Body of pancreas (tissue), 4 donors: ENCODE measurements at regions not wholly inside any gene's neighbourhood (a gene's known extent, or its start where the extent isn't known, plus 50 kb on each side); places are given as distances from the start of the nearest gene placed in this dataset.
"Not testable (repeated sequence)": the region's sequence is repeated elsewhere in the genome, so short reads cannot be mapped to it uniquely, and the experiment has no call there.

Experiments used
- ATAC-seq: fragments of 150-250 bp; one replicate; pipeline ENCODE4 v1.9.1; 2016
- DNase-seq, 4 donors: peaks; one replicate each; pipeline ENCODE4 v3.0.0-alpha.2; 2019
- H3K27ac ChIP-seq, 4 donors: fragments of 200-600 bp; sonication (generic); 1 replicate in 3 of 4; 2 replicates in 1 of 4; pipeline versions ENCODE4 v1.5.1 to v1.6.1; 2016 to 2019; ENCODE audit warnings: mild to moderate bottlenecking in 1 of 4, mixed read lengths in 1 of 4, moderate library complexity in 1 of 4
- H3K27me3 ChIP-seq, 2 donors: fragments of 200-600 bp; sonication (generic); one replicate each; pipeline ENCODE4 v1.6.0; 2016; ENCODE audit warnings: mild to moderate bottlenecking in 1 of 2
- H3K36me3 ChIP-seq, 2 donors: fragments of 200-600 bp; sonication (generic); replicated peaks in 1 of 2; 2 replicates each; pipeline ENCODE4 v1.5.1; 2016; ENCODE audit warnings: low read depth in 2 of 2; ENCODE audit not compliant: insufficient read depth in 1 of 2
- H3K4me1 ChIP-seq: fragments of 200-600 bp; sonication (generic); one replicate; pipeline ENCODE4 v1.6.0; 2016
- H3K4me3 ChIP-seq, 2 donors: fragments of 200-600 bp; sonication (generic); 1 replicate in 1 of 2; 2 replicates in 1 of 2; pipeline ENCODE4 v1.5.1; 2016 to 2019
- H3K9me3 ChIP-seq, 3 donors: fragments of 200-600 bp; sonication (generic); 1 replicate in 2 of 3; 2 replicates in 1 of 3; pipeline ENCODE4 v1.5.1; 2016
- POLR2A ChIP-seq, 3 donors: fragments of 450-650 bp; IDR thresholded peaks; one replicate each; pipeline ENCODE4 v1.6.1; 2016; ENCODE audit warnings: antibody characterized with exemption in 3 of 3, mild to moderate bottlenecking in 2 of 3
- WGBS, 2 donors: methylation state at CpG; one replicate each; pipeline ENCODE4 v1.1.5; 2017; 5-methylcytosine and 5-hydroxymethylcytosine counted together
- intact Hi-C: fragments of 100-400 bp; cut with DNase I; formaldehyde crosslinking; loops from one replicate; pipeline ENCODE4 v1.15.1; 2023
- TF ChIP-seq, protein P1 (sequence below), 7 experiments: fragments of 450-650 bp in 4 of 7; fragments of 200-600 bp in 3 of 7; sonication (generic) in 3 of 7; IDR thresholded peaks; one replicate each; pipeline ENCODE4 v1.5.1; 2016 to 2019; ENCODE audit warnings: antibody characterized with exemption in 7 of 7

DNA sequence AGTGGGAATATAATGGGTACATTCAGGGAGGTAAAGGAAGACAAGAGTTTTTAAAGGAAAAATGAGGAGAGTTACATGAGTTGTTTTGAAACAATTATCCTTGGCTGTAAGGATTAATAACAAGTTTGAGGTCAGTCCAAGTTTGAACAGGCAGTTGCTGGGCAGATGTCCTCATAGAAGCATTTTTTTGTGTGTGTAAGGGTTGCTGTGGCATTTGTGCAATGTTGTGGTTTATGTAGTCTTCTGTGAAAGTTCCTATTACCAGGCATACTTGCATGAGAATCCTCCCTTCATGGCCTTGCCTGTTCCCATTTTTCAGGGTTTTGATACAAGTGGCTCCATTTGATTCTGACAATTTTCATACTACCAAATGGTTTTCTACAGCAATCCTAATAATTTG lies 400.2 kb downstream of the KCNA4 start:
- no peaks in the 10 kb centered on the region for H3K9me3 ChIP-seq
- H3K27ac ChIP-seq = no peak overlapping the region
- intact Hi-C loops = no loop called here
- no peak for TF ChIP-seq POLR2A (IDR thresholded peaks at IDR 0.05)
- TF ChIP-seq, protein P1, sequence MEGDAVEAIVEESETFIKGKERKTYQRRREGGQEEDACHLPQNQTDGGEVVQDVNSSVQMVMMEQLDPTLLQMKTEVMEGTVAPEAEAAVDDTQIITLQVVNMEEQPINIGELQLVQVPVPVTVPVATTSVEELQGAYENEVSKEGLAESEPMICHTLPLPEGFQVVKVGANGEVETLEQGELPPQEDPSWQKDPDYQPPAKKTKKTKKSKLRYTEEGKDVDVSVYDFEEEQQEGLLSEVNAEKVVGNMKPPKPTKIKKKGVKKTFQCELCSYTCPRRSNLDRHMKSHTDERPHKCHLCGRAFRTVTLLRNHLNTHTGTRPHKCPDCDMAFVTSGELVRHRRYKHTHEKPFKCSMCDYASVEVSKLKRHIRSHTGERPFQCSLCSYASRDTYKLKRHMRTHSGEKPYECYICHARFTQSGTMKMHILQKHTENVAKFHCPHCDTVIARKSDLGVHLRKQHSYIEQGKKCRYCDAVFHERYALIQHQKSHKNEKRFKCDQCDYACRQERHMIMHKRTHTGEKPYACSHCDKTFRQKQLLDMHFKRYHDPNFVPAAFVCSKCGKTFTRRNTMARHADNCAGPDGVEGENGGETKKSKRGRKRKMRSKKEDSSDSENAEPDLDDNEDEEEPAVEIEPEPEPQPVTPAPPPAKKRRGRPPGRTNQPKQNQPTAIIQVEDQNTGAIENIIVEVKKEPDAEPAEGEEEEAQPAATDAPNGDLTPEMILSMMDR (IDR thresholded peaks at IDR 0.05) = no peak
- DNase-seq (no peak), ATAC-seq (no peak)
- no peaks in the 10 kb centered on the region for H3K27me3 ChIP-seq
- no peak overlapping the region for H3K4me3 ChIP-seq
- no peaks in the 10 kb centered on the region for H3K36me3 ChIP-seq
- H3K4me1 ChIP-seq = no peaks in the 10 kb centered on the region

DNA sequence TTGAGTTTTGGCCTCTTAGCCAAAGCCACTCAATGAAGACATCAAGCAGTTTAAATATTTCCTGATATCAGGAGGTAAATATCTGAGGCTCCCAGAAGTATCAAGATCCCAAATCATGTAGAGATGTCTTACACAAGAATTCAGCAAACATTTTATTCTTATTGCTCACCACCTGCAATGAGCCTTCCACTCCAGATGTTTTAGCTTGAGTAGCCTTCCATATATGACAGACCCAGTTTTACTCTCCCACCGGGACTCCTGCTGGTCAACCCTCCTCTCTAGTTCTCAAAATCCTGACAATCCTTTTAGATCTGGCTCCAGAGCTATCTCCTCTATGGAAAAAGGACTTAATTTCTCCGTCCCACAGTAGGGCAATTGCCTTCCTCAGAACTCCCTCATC lies 404.4 kb downstream of the KCNA4 start:
- H3K27me3 ChIP-seq = no peaks in the 10 kb centered on the region
- no peak overlapping the region for H3K4me3 ChIP-seq
- ATAC-seq = no peak
- H3K4me1 ChIP-seq = no peaks in the 10 kb centered on the region
- TF ChIP-seq POLR2A (IDR thresholded peaks at IDR 0.05) = no peak
- TF ChIP-seq, protein P1 (IDR thresholded peaks at IDR 0.05) = no peak
- 67 to 72% methylated on average over 2 of the region's 2 CpGs for WGBS, 2 donors
- H3K27ac ChIP-seq = no peak overlapping the region
- intact Hi-C loops = no loop called here
- no peak for DNase-seq
- no peaks in the 10 kb centered on the region for H3K9me3 ChIP-seq
- H3K36me3 ChIP-seq = no peaks in the 10 kb centered on the region

DNA sequence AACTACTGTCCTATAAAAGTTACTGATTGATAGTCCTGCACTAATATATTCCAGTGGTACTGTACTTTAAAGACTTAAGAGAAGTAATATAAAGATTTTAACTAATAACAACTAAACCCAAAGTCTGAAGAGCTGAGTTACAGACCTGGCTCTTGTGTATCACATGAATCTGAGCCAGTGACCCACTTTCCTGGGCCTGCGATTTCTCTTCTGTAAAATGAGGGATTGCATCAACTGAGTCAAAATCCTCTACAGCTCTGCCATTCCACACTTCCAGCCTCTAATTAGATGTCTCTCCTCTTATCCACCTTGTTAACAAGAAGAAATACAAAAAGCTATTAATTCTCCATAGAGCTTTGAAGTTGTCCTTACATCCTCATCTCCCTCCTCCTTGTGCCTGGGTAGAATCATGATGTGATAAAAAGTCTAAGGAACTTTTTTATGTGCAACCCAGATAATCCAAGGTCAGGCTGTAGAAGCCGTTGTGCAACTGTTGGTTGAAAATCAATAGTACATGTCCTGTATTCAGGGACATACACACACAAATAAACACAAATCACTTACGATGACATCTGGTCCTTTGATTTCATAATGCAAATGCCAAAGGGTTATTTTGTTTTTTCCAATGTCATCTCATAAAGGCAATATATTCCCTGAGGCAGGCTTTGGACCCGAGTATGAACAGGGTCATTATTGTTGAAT lies 410.3 kb downstream of the KCNA4 start:
- H3K4me1 ChIP-seq = no peaks in the 10 kb centered on the region
- H3K36me3 ChIP-seq = no peaks in the 10 kb centered on the region
- H3K9me3 ChIP-seq = no peaks in the 10 kb centered on the region
- DNase-seq = no peak
- no peak overlapping the region for H3K4me3 ChIP-seq
- no peak for ATAC-seq
- no peak for TF ChIP-seq POLR2A (IDR thresholded peaks at IDR 0.05)
- TF ChIP-seq, protein P1 (IDR thresholded peaks at IDR 0.05) = no peak
- no peak overlapping the region for H3K27ac ChIP-seq
- intact Hi-C loops = no loop called here
- WGBS, 2 donors = 48 to 59% methylated on average over 4 of the region's 4 CpGs
- no peaks in the 10 kb centered on the region for H3K27me3 ChIP-seq

DNA sequence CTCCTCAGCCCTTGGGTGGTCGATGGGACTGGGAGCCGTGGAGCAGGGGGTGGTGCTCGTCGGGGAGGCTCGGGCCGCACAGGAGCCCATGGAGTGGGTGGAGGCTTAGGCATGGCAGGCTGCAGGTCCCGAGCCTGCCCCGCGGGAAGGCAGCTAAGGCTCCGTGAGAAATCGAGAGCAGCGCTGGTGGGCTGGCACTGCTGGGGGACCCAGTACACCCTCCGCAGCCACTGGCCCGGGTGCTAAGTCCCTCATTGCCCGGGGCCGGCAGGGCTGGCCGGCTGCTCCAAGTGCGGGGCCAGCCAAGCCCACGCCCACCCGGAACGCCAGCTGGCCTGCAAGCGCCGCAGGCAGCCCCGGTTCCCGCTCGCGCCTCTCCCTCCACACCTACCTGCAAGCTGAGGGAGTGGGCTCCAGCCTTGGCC lies 416.7 kb downstream of the KCNA4 start:
- H3K36me3 ChIP-seq, DNase-seq, H3K27me3 ChIP-seq, H3K4me1 ChIP-seq, H3K4me3 ChIP-seq, ATAC-seq, H3K9me3 ChIP-seq, H3K27ac ChIP-seq, intact Hi-C loops: not testable (repeated sequence)
- WGBS, 2 donors = 92 to 100% methylated on average over 13 to 27 of the region's 27 CpGs

DNA sequence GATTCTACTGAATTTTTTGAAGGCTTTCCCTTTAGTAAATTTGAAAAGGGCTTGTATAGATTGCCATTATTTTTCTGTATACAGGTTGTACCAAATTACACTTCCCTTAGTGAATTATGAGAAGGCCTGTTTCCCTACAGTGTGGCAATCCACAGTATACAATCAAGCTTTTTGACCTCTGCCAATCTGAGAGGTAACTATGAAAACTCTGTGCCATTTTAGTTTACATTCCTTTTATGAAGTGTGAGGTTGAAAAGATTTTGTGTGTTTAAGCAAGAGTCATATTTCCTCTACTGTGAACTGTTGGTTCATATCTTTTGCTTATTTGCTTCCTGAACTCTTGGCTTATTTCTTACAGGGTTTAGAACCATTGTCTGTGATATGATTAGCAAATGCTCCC lies 432.5 kb downstream of the KCNA4 start:
- H3K27ac ChIP-seq = no peak overlapping the region
- H3K36me3 ChIP-seq = no peaks in the 10 kb centered on the region
- no peaks in the 10 kb centered on the region for H3K27me3 ChIP-seq
- ATAC-seq (no peak), DNase-seq (no peak)
- no peaks in the 10 kb centered on the region for H3K9me3 ChIP-seq
- H3K4me1 ChIP-seq = peaks cover 6% of the 10 kb centered on the region
- TF ChIP-seq, protein P1 (IDR thresholded peaks at IDR 0.05) = no peak
- TF ChIP-seq POLR2A (IDR thresholded peaks at IDR 0.05) = no peak
- H3K4me3 ChIP-seq = no peak overlapping the region
- intact Hi-C loops = no loop called here
